GM23248 (cell line): ENCODE measurements at regions not wholly inside any gene's neighbourhood (a gene's known extent, or its start where the extent isn't known, plus 50 kb on each side); places are given as distances from the start of the nearest gene placed in this dataset.

Experiments used
- EZH2 ChIP-seq: fragments of 200-600 bp; sonication (generic); IDR thresholded peaks from 2 replicates; pipeline ENCODE4 v1.6.1; 2018; ENCODE audit warnings: antibody characterized with exemption, mild to moderate bottlenecking; ENCODE audit not compliant: insufficient read depth, poor library complexity, severe bottlenecking
- EZH2phosphoT487 ChIP-seq: fragments of 200-600 bp; sonication (generic); IDR thresholded peaks from 2 replicates; pipeline ENCODE4 v1.6.1; 2018; ENCODE audit warnings: antibody characterized with exemption, moderate library complexity, mild to moderate bottlenecking, low read depth; ENCODE audit not compliant: insufficient read depth

- TF ChIP-seq EZH2 (no peak), EZH2phosphoT487 (no peak)
These were observed 218.0 kb upstream of the TNRC6C start for GRCh38 chr17:77740481-77740880.
